HEK293T (cell line): ENCODE measurements at regions not wholly inside any gene's neighbourhood (a gene's known extent, or its start where the extent isn't known, plus 50 kb on each side); places are given as distances from the start of the nearest gene placed in this dataset.

Experiments used
- CTBP1 ChIP-seq: fragments of 450-650 bp; IDR thresholded peaks from 2 replicates; pipeline ENCODE4 v1.6.1; 2016; ENCODE audit warnings: borderline replicate concordance
- ELF4 ChIP-seq: fragments of 450-650 bp; IDR thresholded peaks from 2 replicates; pipeline ENCODE4 v1.6.1; 2017; ENCODE audit warnings: antibody characterized with exemption
- FOXA1 ChIP-seq: fragments of 450-650 bp; IDR thresholded peaks from 2 replicates; pipeline ENCODE4 v1.6.1; 2016; ENCODE audit warnings: mild to moderate bottlenecking
- SUZ12 ChIP-seq: fragments of 450-650 bp; IDR thresholded peaks from 2 replicates; pipeline ENCODE4 v1.6.1; 2016; ENCODE audit warnings: mild to moderate bottlenecking

GRCh38 chr7:68317476-68317875 lies 1280.8 kb upstream of the AUTS2 start:
- TF ChIP-seq FOXA1 (no peak), CTBP1 (no peak), ELF4 (no peak), SUZ12 (no peak)
